GM10248 (cell line): ENCODE measurements at regions not wholly inside any gene's neighbourhood (a gene's known extent, or its start where the extent isn't known, plus 50 kb on each side); places are given as distances from the start of the nearest gene placed in this dataset.

Experiments
- CTCF ChIA-PET: fragments of 300-600 bp; sonication (Branson Sonifier 250); formaldehyde crosslinking; extraction: SDS; loops from one replicate; lab custom pipeline; 2021; ENCODE audit warnings: antibody characterized with exemption; lab: Yijun Ruan, JAX
- POLR2A ChIA-PET: fragments of 350-650 bp; sonication (Branson Sonifier 250); formaldehyde crosslinking; extraction: SDS; loops from one replicate; lab custom pipeline; 2020; ENCODE audit warnings: antibody characterized with exemption; lab: Yijun Ruan, JAX
- DNase-seq: peaks from one replicate; pipeline ENCODE4 v3.0.0; 2012; ENCODE audit errors: extremely low spot score
- CTCF ChIP-seq: IDR thresholded peaks from 2 replicates; pipeline ENCODE4 v1.5.1; 2012; ENCODE audit warnings: mild to moderate bottlenecking, low read depth; ENCODE audit errors: extremely low read depth, missing control alignments, control extremely low read depth

- no peak for TF ChIP-seq CTCF
- no peak for DNase-seq
- CTCF ChIA-PET, result interaction anchor here (0.9 to 1.8 kb wide), 7 partner anchors 9 to 85 kb away, joined by 3 to 7 read pairs (median 4); no protein-coding TSS in a partner anchor
- POLR2A ChIA-PET, result no interaction called here
These were observed 126.8 kb upstream of the TNFAIP3 start for GRCh38 chr6:137740091-137740755.

- TF ChIP-seq CTCF, result peak; percentile 13
- ChIA-PET POLR2A (interaction anchor here (0.5 kb wide), 1 partner anchor 501 kb away, joined by 3 read pairs; no protein-coding TSS in a partner anchor), CTCF (interaction anchor here (0.7 to 1.8 kb wide), 10 partner anchors 8 to 192 kb away, joined by 3 to 7 read pairs (median 4); no protein-coding TSS in a partner anchor)
- no peak for DNase-seq
These were observed 125.9 kb upstream of the TNFAIP3 start for GRCh38 chr6:137740967-137741761.

- no peak for TF ChIP-seq CTCF
- ChIA-PET POLR2A (interaction anchor here (0.6 kb wide), 1 partner anchor 127 kb away, joined by 4 read pairs; no protein-coding TSS in a partner anchor), CTCF (interaction anchor here (0.9 to 1.8 kb wide), 6 partner anchors 9 to 202 kb away, joined by 3 to 7 read pairs (median 3); no protein-coding TSS in a partner anchor)
These were observed 123.6 kb upstream of the TNFAIP3 start for GRCh38 chr6:137743493-137743892.

GRCh38 chr6:137744877-137745276 is 122.2 kb upstream of the TNFAIP3 start:
- POLR2A ChIA-PET, result no interaction called here
- DNase-seq, result peak; percentile 44
- no peak for TF ChIP-seq CTCF
- CTCF ChIA-PET, result interaction anchor here (1.1 to 1.8 kb wide), 4 partner anchors 10 to 122 kb away, joined by 3 to 7 read pairs (median 4); no protein-coding TSS in a partner anchor

More at GRCh38 chr6:137743493-137743892, 123.6 kb upstream of the TNFAIP3 start:
- DNase-seq, result no peak

- POLR2A ChIA-PET, result no interaction called here
- CTCF ChIA-PET, result interaction anchor here (1.0 to 2.2 kb wide), 6 partner anchors 11 to 125 kb away, joined by 3 to 7 read pairs (median 4); no protein-coding TSS in a partner anchor
- no peak for DNase-seq
- no peak for TF ChIP-seq CTCF
These were observed 121.7 kb upstream of the TNFAIP3 start for GRCh38 chr6:137745321-137745720.

GRCh38 chr6:137746264-137746663 is 120.8 kb upstream of the TNFAIP3 start:
- TF ChIP-seq CTCF, result no peak
- CTCF ChIA-PET, result interaction anchor here (1.0 to 2.2 kb wide), 5 partner anchors 14 to 124 kb away, joined by 3 to 7 read pairs (median 4); no protein-coding TSS in a partner anchor
- POLR2A ChIA-PET, result no interaction called here
- peak; percentile 38 for DNase-seq
